ENCODE measurements at regions not wholly inside any gene's neighbourhood (a gene's known extent, or its start where the extent isn't known, plus 50 kb on each side); places are given as distances from the start of the nearest gene placed in this dataset.

DNA sequence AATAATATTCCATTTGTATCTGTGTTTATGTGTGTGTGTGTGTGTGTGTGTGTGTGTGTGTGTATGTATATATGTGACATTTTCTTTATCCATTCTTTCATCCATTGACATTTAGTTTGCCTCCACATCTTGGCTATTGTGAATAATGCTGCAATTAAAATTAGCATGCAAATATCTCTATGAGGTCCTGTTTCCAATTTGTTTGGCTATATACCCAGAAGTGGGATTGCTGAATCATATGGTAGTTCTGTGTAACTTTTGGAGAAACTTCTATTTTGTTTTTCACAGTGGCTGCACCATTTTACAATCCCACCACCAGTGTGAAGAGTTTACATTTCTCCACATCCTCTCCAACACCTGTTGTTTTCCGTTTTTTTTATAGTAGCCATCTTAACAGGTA, 53.1 kb downstream of the CH25H start:
- DNase-seq (ENCODE audit: low read depth): no peak
- H3K4me3 ChIP-seq (ENCODE audit: low read length): no peak overlapping the region
- no peak for TF ChIP-seq CTCF (conservative IDR thresholded peaks at IDR 0.05; ENCODE audit: low read length)

GRCh38 chr10:89153116-89153515, 54.0 kb downstream of the CH25H start:
- TF ChIP-seq CTCF (conservative IDR thresholded peaks at IDR 0.05; ENCODE audit: low read length): no peak

GRCh38 chr10:89151857-89152256, 55.3 kb downstream of the CH25H start:
- TF ChIP-seq CTCF (conservative IDR thresholded peaks at IDR 0.05; ENCODE audit: low read length): no peak
- H3K4me3 ChIP-seq (ENCODE audit: low read length): no peak overlapping the region
- peak; percentile 95 for DNase-seq (ENCODE audit: low read depth)

More at GRCh38 chr10:89153116-89153515, 54.0 kb downstream of the CH25H start:
- peak; percentile 12 for DNase-seq (ENCODE audit: low read depth)
- no peak overlapping the region for H3K4me3 ChIP-seq (ENCODE audit: low read length)

DNA sequence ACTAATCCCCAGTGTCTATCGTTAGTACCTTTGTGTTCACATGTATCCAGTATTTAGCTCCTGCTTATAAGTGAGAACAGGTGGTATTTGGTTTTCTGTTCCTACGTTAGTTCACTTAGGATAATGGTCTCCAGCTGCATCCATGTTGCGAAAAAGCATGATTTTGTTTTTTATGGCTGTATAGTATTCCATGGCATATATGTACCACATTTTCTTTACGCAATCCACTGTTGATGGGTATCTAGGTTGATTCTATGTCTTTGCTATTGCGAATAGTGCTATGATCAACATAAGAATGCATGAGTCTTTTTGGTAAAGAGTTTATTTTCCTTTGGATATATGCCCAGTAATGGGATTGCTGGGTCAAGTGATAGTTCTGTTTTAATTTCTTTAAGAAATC, 59.1 kb downstream of the CH25H start:
- TF ChIP-seq CTCF (conservative IDR thresholded peaks at IDR 0.05; ENCODE audit: low read length): no peak
- H3K4me3 ChIP-seq (ENCODE audit: low read length): no peak overlapping the region
- DNase-seq (ENCODE audit: low read depth): no peak

- no peak overlapping the region for H3K4me3 ChIP-seq (ENCODE audit: low read length)
- TF ChIP-seq CTCF (conservative IDR thresholded peaks at IDR 0.05; ENCODE audit: low read length): no peak
- peak; percentile 98 for DNase-seq (ENCODE audit: low read depth)
These were observed 59.9 kb downstream of the CH25H start for GRCh38 chr10:89147256-89147655.

GRCh38 chr10:89144836-89145235, 62.3 kb downstream of the CH25H start:
- H3K4me3 ChIP-seq (ENCODE audit: low read length): no peak overlapping the region
- TF ChIP-seq CTCF (conservative IDR thresholded peaks at IDR 0.05; ENCODE audit: low read length): no peak
- DNase-seq (ENCODE audit: low read depth): no peak

- H3K4me3 ChIP-seq (ENCODE audit: low read length): no peak overlapping the region
- no peak for TF ChIP-seq CTCF (conservative IDR thresholded peaks at IDR 0.05; ENCODE audit: low read length)
- no peak for DNase-seq (ENCODE audit: low read depth)
These were observed 64.5 kb downstream of the CH25H start for GRCh38 chr10:89142590-89142989.
